H9 (cell line): ENCODE measurements at regions not wholly inside any gene's neighbourhood (a gene's known extent, or its start where the extent isn't known, plus 50 kb on each side); places are given as distances from the start of the nearest gene placed in this dataset.

Experiments used
- DNase-seq: peaks from one replicate; pipeline ENCODE4 v3.0.0-alpha.2; 2017
- H2AFZ ChIP-seq: one replicate; pipeline ENCODE4 v1.6.1; 2013; ENCODE audit warnings: mild to moderate bottlenecking, low read length, control low read depth, moderate library complexity
- H2AK5ac ChIP-seq: 2 replicates; pipeline ENCODE4 v1.6.1; 2013; ENCODE audit warnings: low read length, control low read depth, mixed read lengths; ENCODE audit not compliant: insufficient read length
- H2BK120ac ChIP-seq: one replicate; pipeline ENCODE4 v1.6.1; 2013; ENCODE audit warnings: low read depth, mild to moderate bottlenecking, low read length, control low read depth, inconsistent platforms; ENCODE audit not compliant: poor library complexity, severe bottlenecking
- H2BK12ac ChIP-seq: 2 replicates; pipeline ENCODE4 v1.6.1; 2013; ENCODE audit warnings: low read length, control low read depth, mixed read lengths, low read depth; ENCODE audit not compliant: insufficient read length
- H2BK15ac ChIP-seq: 2 replicates; pipeline ENCODE4 v1.6.1; 2013; ENCODE audit warnings: low read depth, low read length, control low read depth
- H2BK20ac ChIP-seq: one replicate; pipeline ENCODE4 v1.6.1; 2013; ENCODE audit warnings: low read depth, mild to moderate bottlenecking, low read length, control low read depth, inconsistent platforms; ENCODE audit not compliant: poor library complexity, severe bottlenecking
- H2BK5ac ChIP-seq: 2 replicates; pipeline ENCODE4 v1.6.1; 2013; ENCODE audit warnings: low read length, control low read depth, mixed read lengths; ENCODE audit not compliant: insufficient read length
- H3K14ac ChIP-seq: 2 replicates; pipeline ENCODE4 v1.6.1; 2013; ENCODE audit warnings: low read length, control low read depth; ENCODE audit not compliant: insufficient read depth
- H3K18ac ChIP-seq: 2 replicates; pipeline ENCODE4 v1.6.1; 2013; ENCODE audit warnings: low read depth, mild to moderate bottlenecking, mixed read lengths, low read length, control low read depth; ENCODE audit not compliant: insufficient read length
- H3K23ac ChIP-seq: 2 replicates; pipeline ENCODE4 v1.6.1; 2013; ENCODE audit warnings: low read length, control low read depth, mixed read lengths, low read depth; ENCODE audit not compliant: insufficient read length
- H3K23me2 ChIP-seq: 2 replicates; pipeline ENCODE4 v1.6.1; 2013; ENCODE audit warnings: low read depth, mild to moderate bottlenecking, mixed read lengths, low read length, control low read depth; ENCODE audit not compliant: insufficient read length, poor library complexity, severe bottlenecking
- H3K27ac ChIP-seq: 2 replicates; pipeline ENCODE4 v1.5.1; 2013; ENCODE audit warnings: low read length, control low read depth, mixed read lengths, low read depth; ENCODE audit not compliant: insufficient read length
- H3K27me3 ChIP-seq: 2 replicates; pipeline ENCODE4 v1.6.1; 2013; ENCODE audit warnings: low read length, control low read depth, inconsistent platforms; ENCODE audit not compliant: insufficient read depth
- H3K4ac ChIP-seq: 2 replicates; pipeline ENCODE4 v1.6.1; 2013; ENCODE audit warnings: low read depth, mild to moderate bottlenecking, control low read depth, inconsistent platforms, low read length, moderate library complexity
- H3K4me1 ChIP-seq: 2 replicates; pipeline ENCODE4 v1.6.1; 2013; ENCODE audit warnings: low read length, control low read depth, inconsistent platforms; ENCODE audit not compliant: insufficient read depth
- H3K4me2 ChIP-seq: 2 replicates; pipeline ENCODE4 v1.6.1; 2013; ENCODE audit warnings: low read length, control low read depth, mixed read lengths; ENCODE audit not compliant: insufficient read length, insufficient read depth
- H3K56ac ChIP-seq: 2 replicates; pipeline ENCODE4 v1.6.1; 2013; ENCODE audit warnings: low read depth, mild to moderate bottlenecking, mixed read lengths, low read length, control low read depth; ENCODE audit not compliant: insufficient read length
- H3K79me1 ChIP-seq: 2 replicates; pipeline ENCODE4 v1.6.1; 2013; ENCODE audit warnings: low read depth, mild to moderate bottlenecking, moderate library complexity, low read length, control low read depth, inconsistent platforms; ENCODE audit not compliant: insufficient read depth, poor library complexity, severe bottlenecking
- H3K79me2 ChIP-seq: 2 replicates; pipeline ENCODE4 v1.6.1; 2013; ENCODE audit warnings: low read length, control low read depth, inconsistent platforms; ENCODE audit not compliant: insufficient read depth
- H3K9ac ChIP-seq: 2 replicates; pipeline ENCODE4 v1.6.1; 2013; ENCODE audit warnings: low read length, control low read depth, mixed read lengths; ENCODE audit not compliant: insufficient read length; ENCODE audit errors: extremely low read depth
- H3K9me3 ChIP-seq: one replicate; pipeline ENCODE4 v1.6.1; 2013; ENCODE audit warnings: low read depth, low read length, inconsistent platforms; ENCODE audit not compliant: control insufficient read depth
- H3T11ph ChIP-seq: one replicate; pipeline ENCODE4 v1.6.1; 2013; ENCODE audit warnings: mild to moderate bottlenecking, low read length, control low read depth, inconsistent platforms
- H4K20me1 ChIP-seq: one replicate; pipeline ENCODE4 v1.6.1; 2013; ENCODE audit not compliant: control insufficient read depth, insufficient read length, insufficient read depth
- H4K5ac ChIP-seq: 2 replicates; pipeline ENCODE4 v1.6.1; 2013; ENCODE audit warnings: low read depth, mild to moderate bottlenecking, mixed read lengths, low read length, control low read depth; ENCODE audit not compliant: insufficient read length
- H4K8ac ChIP-seq: replicated peaks from 2 replicates; pipeline ENCODE4 v1.6.1; 2013; ENCODE audit warnings: low read length, control low read depth, mixed read lengths, low read depth; ENCODE audit not compliant: insufficient read length
- H4K91ac ChIP-seq: 2 replicates; pipeline ENCODE4 v1.6.1; 2013; ENCODE audit warnings: low read depth, mild to moderate bottlenecking, moderate library complexity, mixed read lengths, low read length, control low read depth; ENCODE audit not compliant: insufficient read length
- H3K27ac Mint-ChIP-seq, 3 experiments: 2 replicates in 2 of 3; 3 replicates in 1 of 3; pipeline ENCODE4 v1.8.0; 2020 to 2021; ENCODE audit warnings: mixed read lengths in 3 of 3, mild to moderate bottlenecking in 1 of 3, moderate library complexity in 1 of 3
- H3K27me3 Mint-ChIP-seq: 2 replicates; pipeline ENCODE4 v1.8.0; 2021; ENCODE audit warnings: low read depth, mild to moderate bottlenecking, moderate library complexity, mixed read lengths
- H3K36me3 Mint-ChIP-seq, 3 experiments: 2 replicates in 2 of 3; 3 replicates in 1 of 3; pipeline ENCODE4 v1.8.0; 2020 to 2021; ENCODE audit warnings: low read depth in 3 of 3, mixed read lengths in 3 of 3; ENCODE audit not compliant: insufficient read depth in 1 of 3
- H3K4me1 Mint-ChIP-seq, 2 experiments: 2 replicates each; pipeline ENCODE4 v1.8.0; 2020; ENCODE audit warnings: mixed read lengths in 2 of 2
- H3K4me3 Mint-ChIP-seq, 2 experiments: 2 replicates in 1 of 2; 3 replicates in 1 of 2; pipeline ENCODE4 v1.8.0; 2020 to 2021; ENCODE audit warnings: mild to moderate bottlenecking in 2 of 2, mixed read lengths in 2 of 2, moderate library complexity in 1 of 2
- H3K9me3 Mint-ChIP-seq, 2 experiments: 2 replicates in 1 of 2; 3 replicates in 1 of 2; pipeline ENCODE4 v1.8.0; 2020; ENCODE audit warnings: mild to moderate bottlenecking in 2 of 2, mixed read lengths in 2 of 2, moderate library complexity in 1 of 2
- WGBS: extraction: QIAGEN DNeasy Blood & Tissue Kit; methylation state at CpG from one replicate; pipeline ENCODE4 v1.1.7; 2013; ENCODE audit warnings: missing lambda C conversion rate, low lambda C conversion rate, mixed read lengths; ENCODE audit not compliant: insufficient read length; ENCODE audit errors: extremely low coverage; 5-methylcytosine and 5-hydroxymethylcytosine counted together
- TF ChIP-seq, protein P1 (sequence below): fragments of 200-600 bp; sonication (generic); conservative IDR thresholded peaks from 3 replicates; pipeline ENCODE4 v1.8.0; 2021; ENCODE audit warnings: antibody characterized with exemption, mild to moderate bottlenecking

DNA sequence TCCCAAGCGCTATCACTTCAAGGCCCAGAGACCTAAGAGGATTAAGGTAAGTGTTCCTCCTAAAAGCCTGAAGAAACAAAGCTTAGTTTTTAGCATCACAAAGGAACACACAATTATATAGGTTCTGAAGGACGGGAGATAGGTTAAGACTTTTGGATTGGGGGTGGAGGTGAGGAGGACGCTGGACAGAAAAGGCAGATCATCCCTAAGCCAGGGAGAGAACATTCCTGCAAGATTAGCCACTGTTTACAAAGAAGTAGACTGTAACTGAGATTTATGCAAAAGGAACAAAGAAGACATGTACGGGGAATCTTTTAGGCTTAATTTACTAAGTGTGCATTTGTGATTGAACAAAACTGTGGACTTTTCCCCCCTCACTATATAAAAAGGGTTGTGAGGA is 184.1 kb upstream of the IRX5 start:
- no peak overlapping the region for H2AFZ ChIP-seq
- H3K79me1 ChIP-seq, result no peaks in the 10 kb centered on the region
- Mint-ChIP-seq H3K4me1 (peaks cover 20 to 26% of the 10 kb centered on the region in 2 experiments), H3K4me3 (no peak overlapping the region), H3K27me3 (peaks cover 3% of the 10 kb centered on the region; the same call in 1 of the 2 replicates), H3K27ac (peak overlapping the region in 1 of 3 experiments; percentile 78; a peak in 2 of 7 replicates), H3K36me3 (no peaks in the 10 kb centered on the region), H3K9me3 (no peaks in the 10 kb centered on the region)
- no peaks in the 10 kb centered on the region for H4K20me1 ChIP-seq
- no peak overlapping the region for H3K14ac ChIP-seq
- no peak overlapping the region for H3K9ac ChIP-seq
- no peak overlapping the region for H2BK15ac ChIP-seq
- no peak overlapping the region for H3T11ph ChIP-seq
- H3K23me2 ChIP-seq, result no peaks in the 10 kb centered on the region
- H3K27ac ChIP-seq, result no peak overlapping the region
- H3K18ac ChIP-seq, result no peak overlapping the region
- H3K9me3 ChIP-seq, result no peaks in the 10 kb centered on the region
- no peak overlapping the region for H3K23ac ChIP-seq
- no peak for DNase-seq
- no peak overlapping the region for H2BK120ac ChIP-seq
- peaks cover 4% of the 10 kb centered on the region; the same call in 1 of the 2 replicates for H3K4me1 ChIP-seq
- H2BK5ac ChIP-seq, result no peak overlapping the region
- no peak overlapping the region for H3K4ac ChIP-seq
- TF ChIP-seq, protein P1, sequence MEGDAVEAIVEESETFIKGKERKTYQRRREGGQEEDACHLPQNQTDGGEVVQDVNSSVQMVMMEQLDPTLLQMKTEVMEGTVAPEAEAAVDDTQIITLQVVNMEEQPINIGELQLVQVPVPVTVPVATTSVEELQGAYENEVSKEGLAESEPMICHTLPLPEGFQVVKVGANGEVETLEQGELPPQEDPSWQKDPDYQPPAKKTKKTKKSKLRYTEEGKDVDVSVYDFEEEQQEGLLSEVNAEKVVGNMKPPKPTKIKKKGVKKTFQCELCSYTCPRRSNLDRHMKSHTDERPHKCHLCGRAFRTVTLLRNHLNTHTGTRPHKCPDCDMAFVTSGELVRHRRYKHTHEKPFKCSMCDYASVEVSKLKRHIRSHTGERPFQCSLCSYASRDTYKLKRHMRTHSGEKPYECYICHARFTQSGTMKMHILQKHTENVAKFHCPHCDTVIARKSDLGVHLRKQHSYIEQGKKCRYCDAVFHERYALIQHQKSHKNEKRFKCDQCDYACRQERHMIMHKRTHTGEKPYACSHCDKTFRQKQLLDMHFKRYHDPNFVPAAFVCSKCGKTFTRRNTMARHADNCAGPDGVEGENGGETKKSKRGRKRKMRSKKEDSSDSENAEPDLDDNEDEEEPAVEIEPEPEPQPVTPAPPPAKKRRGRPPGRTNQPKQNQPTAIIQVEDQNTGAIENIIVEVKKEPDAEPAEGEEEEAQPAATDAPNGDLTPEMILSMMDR, result no peak
- no peak overlapping the region for H4K8ac ChIP-seq
- no peak overlapping the region for H3K56ac ChIP-seq
- no peak overlapping the region for H4K91ac ChIP-seq
- no peak overlapping the region for H4K5ac ChIP-seq
- no peak overlapping the region for H2BK20ac ChIP-seq
- no peaks in the 10 kb centered on the region for H3K27me3 ChIP-seq
- H2AK5ac ChIP-seq, result no peak overlapping the region
- no CpG with 5 or more reads among the region's 4 CpGs for WGBS
- H3K79me2 ChIP-seq, result no peaks in the 10 kb centered on the region
- no peak overlapping the region for H2BK12ac ChIP-seq
- no peak overlapping the region for H3K4me2 ChIP-seq
